ENCODE measurements at regions not wholly inside any gene's neighbourhood (a gene's known extent, or its start where the extent isn't known, plus 50 kb on each side); places are given as distances from the start of the nearest gene placed in this dataset.

- TF ChIP-seq CTCF (IDR thresholded peaks at IDR 0.05; ENCODE audit: low read depth, low read length) (no peak), EZH2phosphoT487 (IDR thresholded peaks at IDR 0.05; ENCODE audit: low read depth) (no peak)
Measured at GRCh38 chr4:131427000-131427399, 1722.1 kb upstream of the PCDH10 start.

Data from OCI-LY3 (cell line).